Activated CD8-positive, alpha-beta memory T cell treated with anti-CD3 and anti-CD28 coated beads, Interleukin-2, amount 50 U/mL, for 1 hour (primary cell): ENCODE measurements at regions not wholly inside any gene's neighbourhood (a gene's known extent, or its start where the extent isn't known, plus 50 kb on each side); places are given as distances from the start of the nearest gene placed in this dataset.

Experiments
- DNase-seq: peaks from one replicate; pipeline ENCODE4 v3.0.0-alpha.2; 2020; ENCODE audit errors: extremely low read depth

- no peak for DNase-seq
Measured at GRCh38 chr1:5750186-5751162, 241.8 kb downstream of the NPHP4 start.

- no peak for DNase-seq
Measured at GRCh38 chr1:5748286-5749225, 243.7 kb downstream of the NPHP4 start.

- DNase-seq = no peak
Measured at GRCh38 chr1:5747426-5748285, 244.6 kb downstream of the NPHP4 start.

- DNase-seq = no peak
Measured at GRCh38 chr1:5746611-5747425, 245.4 kb downstream of the NPHP4 start.

- no peak for DNase-seq
Measured at GRCh38 chr1:5745800-5746610, 246.2 kb downstream of the NPHP4 start.

GRCh38 chr1:5744911-5745799, 247.1 kb downstream of the NPHP4 start:
- no peak for DNase-seq

GRCh38 chr1:5744341-5744740, 247.9 kb downstream of the NPHP4 start:
- no peak for DNase-seq

GRCh38 chr1:5743435-5744095, 248.7 kb downstream of the NPHP4 start:
- no peak for DNase-seq

GRCh38 chr1:5742801-5743200, 249.4 kb downstream of the NPHP4 start:
- no peak for DNase-seq

- DNase-seq = no peak
Measured at GRCh38 chr1:5742032-5742431, 250.2 kb downstream of the NPHP4 start.

- no peak for DNase-seq
Measured at GRCh38 chr1:5740865-5741860, 251.1 kb downstream of the NPHP4 start.

- no peak for DNase-seq
Measured at GRCh38 chr1:5740450-5740849, 251.8 kb downstream of the NPHP4 start.

GRCh38 chr1:5739561-5740078, 252.6 kb downstream of the NPHP4 start:
- DNase-seq = no peak

GRCh38 chr1:5738911-5739462, 253.2 kb downstream of the NPHP4 start:
- no peak for DNase-seq

GRCh38 chr1:5737081-5737480, 255.1 kb downstream of the NPHP4 start:
- no peak for DNase-seq

- DNase-seq = no peak
Measured at GRCh38 chr1:5734996-5735395, 257.2 kb downstream of the NPHP4 start.
